ENCODE measurements at regions not wholly inside any gene's neighbourhood (a gene's known extent, or its start where the extent isn't known, plus 50 kb on each side); places are given as distances from the start of the nearest gene placed in this dataset.
"Not testable (repeated sequence)": the region's sequence is repeated elsewhere in the genome, so short reads cannot be mapped to it uniquely, and the experiment has no call there.

DNA sequence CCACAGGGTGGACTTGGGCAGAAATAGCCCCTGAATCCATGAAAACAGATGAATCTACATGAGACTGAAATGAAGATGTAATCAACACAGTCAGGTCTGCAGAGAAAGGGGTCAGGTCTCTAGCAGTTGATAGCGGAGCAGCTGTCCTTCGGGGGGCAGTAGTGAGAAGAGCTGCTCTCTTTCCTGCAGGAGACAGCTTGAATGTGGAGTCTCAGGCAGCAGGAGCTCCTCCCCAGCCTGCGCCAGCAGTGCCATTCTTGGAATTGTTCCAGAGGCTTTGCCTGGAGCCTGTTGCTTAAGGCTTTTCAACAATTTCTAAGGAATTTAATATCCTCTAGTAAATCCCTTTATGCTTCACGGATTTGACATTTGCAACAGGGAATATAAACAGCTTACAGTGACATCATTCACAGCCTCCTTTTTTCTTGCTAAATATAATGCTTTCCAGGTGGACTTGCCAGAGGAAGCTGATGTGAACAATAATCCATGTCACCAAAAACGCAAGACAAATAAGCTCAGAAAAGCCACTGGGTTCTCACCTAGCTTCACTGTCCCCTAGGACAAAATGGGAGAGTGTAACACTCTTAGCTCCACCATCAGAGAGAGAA is 1535.1 kb downstream of the RPIA start:
- DNase-seq (ENCODE audit: low spot score): not testable (repeated sequence)

DNA sequence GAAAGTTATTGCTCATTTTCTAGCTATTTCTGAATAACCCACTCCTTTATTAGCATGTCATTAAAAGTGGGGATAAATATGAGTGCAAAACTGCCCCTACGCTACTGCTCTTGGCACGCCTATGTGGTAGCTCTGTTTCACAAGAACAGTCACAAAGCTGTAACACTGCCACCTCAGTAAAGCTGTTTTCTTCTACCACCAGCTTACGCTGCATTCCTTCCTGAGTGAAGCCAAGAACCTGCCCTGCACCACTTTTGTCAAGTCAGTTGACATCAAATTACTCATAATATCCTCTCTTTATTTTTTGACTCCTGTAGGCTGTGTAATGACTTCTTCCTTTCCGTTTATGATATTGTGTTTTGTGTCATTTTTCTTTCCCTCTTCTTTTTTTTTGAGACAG is 1539.7 kb downstream of the RPIA start:
- not testable (repeated sequence) for DNase-seq (ENCODE audit: low spot score)

DNA sequence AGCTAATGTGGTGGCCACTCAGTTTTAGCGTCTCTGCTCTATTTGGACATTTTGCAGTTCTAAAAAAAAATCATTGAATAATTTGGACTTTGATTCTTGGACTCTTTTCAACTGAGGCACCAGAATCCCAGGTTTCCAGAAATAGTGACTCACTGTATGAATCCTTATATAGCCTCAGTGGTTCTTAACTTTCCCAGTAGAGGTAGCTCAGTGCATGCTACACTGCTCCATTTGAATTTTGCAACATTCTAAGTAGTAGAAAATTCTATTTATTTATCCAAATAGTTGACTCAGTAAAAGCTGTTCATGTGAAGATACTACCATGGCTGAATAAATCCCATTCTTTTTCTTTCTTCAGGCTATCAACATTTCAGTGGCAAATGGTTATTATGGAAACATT is 1544.0 kb downstream of the RPIA start:
- DNase-seq (ENCODE audit: low spot score): not testable (repeated sequence)

DNA sequence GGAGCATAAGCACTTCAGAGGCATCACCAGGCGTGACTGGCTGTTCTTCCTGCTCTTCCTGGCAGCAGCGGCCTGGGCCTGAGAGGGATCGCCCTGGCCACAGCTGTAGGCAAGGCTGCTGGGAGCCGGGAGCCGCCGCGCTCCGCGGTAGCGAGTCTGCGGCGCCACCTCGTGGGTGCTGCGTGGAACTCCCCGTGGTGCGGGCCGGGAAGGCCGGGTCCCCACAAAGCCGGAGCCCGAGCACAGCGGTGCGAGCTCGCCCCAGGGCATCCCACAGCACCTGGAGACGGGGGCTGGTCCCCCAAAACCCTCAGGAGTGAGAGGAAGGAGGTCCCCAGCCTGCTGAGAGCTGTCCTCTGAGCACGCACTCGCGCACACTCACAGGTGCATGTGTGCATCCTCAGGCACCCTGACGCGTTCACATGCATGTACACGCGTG is 1546.5 kb downstream of the RPIA start:
- not testable (repeated sequence) for DNase-seq (ENCODE audit: low spot score)

DNA sequence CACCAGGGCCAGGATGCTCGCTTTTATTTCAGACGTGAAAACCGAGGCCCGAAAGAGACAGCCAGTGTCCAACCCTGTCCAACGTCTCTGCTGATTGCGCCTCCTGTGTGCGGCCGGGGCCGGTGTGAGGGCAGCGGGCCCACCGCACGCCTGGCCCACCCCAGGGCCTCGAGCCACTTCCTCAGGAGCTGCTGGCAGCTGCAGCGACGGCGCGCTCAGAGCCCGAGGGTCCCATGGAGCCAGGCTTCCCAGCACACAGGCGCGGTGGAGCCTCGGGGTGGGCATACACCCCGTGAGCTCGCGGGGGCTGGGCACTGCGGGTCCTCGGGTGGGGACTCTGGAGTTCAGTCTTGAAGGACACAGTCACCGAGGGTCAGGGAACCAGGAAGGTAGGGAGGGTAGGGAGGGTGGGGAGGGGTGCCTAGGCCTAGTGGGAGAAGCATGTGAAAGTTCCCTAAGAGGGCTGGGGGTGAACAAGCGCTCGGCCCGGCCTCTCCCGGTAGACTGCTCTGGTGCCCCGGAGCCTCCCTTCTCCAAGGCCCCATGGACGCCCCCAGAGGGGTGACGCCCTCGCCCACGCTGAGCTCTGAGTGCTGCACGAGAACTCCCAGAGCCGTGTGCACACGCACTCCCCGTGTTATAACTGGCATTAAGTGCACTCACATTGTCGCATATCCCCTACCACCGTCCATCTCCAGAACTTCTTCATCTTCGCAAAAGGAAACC is 1547.2 kb downstream of the RPIA start:
- DNase-seq (ENCODE audit: low spot score): not testable (repeated sequence)

DNA sequence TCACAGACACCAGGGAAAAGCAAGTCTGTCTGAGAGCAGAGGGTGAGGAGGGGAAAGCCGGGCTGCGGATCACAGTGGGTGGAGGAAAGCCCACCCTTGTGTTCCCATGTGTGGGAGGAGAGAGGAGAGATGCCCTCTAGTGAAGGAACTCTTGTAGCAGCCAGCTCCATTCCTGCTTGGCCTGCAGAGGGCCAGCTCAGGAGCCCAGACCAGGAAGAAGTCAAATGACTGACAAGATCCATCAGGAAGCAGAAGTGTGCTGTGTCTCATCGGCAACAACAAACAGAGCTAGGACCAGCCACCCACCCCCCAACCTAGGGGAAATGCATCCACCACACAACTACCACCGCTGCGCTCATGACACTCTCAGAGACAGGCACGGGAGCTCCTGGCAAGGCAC is 1548.3 kb downstream of the RPIA start:
- not testable (repeated sequence) for DNase-seq (ENCODE audit: low spot score)

DNA sequence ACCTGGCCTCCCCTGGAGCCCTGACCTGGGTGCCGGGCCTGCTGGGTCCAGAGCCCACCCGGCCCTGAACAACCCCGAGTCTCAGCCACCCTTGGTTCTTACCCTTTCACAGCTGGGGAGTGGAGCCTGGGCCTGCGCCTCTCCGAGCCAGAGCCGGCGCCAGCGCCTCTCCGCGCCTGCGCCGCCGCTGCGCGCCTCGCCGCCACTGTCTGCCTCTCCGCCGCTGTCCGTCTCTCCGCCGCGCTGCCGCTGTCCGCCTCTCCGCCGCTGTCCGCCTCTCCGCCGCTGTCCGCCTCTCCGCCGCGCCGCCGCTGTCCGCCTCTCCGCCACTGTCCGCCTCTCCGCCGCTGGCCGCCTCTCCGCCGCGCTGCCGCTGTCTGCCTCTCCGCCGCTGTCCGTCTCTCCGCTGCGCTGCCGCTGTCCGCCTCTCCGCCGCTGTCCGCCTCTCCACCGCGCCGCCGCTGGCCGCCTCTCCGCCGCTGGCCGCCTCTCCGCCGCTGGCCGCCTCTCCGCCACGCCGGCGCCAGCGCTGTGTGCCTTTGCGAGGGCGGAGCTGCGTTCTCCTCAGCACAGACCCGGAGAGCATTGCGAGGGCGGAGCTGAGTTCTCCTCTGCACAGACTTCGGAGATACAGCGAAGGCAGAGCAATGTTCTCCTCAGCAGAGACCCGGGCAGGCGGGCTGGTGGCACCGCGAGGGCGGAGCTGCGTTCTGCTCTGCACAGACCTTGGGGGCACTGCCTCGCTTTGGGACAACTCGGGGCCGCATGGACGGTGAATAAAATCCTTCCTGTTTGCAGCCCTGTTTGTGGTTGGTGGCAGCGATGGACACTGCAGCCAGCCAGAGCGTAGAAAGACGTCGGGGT is 1553.7 kb downstream of the RPIA start:
- DNase-seq (ENCODE audit: low spot score): not testable (repeated sequence)

DNA sequence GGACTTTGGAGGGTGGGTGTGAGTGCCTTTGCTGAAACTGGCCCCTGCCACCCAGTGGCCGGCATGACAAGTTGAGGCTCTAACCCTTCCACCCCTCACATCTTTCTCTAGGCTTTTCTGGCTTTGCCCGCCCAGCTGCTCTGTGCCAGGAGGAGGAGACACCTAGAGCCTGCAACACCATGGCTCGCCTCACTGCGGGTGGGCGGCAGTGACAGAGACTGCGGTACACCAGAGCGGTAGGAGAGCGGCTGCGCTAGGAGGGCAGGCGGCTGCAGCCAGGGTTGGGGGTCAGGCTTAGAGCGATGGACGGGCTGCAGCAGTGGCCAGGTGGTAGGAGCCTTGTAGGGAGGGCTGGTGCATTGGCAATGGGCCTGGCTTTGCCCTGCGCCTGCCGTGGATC is 1556.9 kb downstream of the RPIA start:
- DNase-seq (ENCODE audit: low spot score): not testable (repeated sequence)

DNA sequence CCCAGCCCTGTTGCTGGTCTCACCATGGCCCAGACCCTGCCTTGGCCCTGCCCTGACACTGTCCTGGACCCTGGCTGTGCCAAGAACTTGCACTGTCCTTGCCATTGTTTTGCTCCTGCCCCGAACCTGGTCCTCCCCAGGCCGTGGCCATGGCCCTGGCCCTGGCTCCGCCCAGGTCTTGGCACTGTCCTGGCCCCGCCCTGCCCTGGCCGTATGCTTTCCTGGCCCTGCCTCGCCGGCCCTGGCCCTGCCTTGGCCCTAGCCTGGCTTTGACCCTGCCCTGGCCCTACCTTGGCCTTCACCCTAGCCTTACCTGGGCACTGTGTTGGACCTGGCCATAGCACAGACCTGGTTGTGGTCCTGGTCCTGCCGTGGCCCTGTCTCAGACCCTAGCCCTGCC is 1558.9 kb downstream of the RPIA start:
- DNase-seq (ENCODE audit: low spot score): not testable (repeated sequence)

DNA sequence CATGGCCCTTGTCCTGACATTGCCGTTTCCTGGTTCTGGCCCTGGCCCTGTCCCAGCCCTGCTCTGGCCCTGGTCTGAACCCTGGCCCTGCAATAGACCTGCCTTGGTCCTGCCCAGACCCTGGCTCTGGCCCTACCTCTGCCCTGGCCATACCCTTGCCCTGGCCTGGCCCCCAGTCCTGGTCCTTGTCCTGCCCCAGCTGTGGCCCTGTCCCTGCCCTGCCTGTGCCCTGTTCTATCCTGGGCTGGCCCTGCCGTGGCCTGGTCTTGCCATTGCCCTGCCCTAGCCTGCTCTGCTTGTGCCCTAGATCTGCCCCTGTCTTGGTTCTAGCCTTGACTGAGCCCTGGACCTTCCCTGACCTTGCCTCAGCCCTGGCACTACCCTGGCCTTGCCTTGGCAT is 1560.1 kb downstream of the RPIA start:
- not testable (repeated sequence) for DNase-seq (ENCODE audit: low spot score)

DNA sequence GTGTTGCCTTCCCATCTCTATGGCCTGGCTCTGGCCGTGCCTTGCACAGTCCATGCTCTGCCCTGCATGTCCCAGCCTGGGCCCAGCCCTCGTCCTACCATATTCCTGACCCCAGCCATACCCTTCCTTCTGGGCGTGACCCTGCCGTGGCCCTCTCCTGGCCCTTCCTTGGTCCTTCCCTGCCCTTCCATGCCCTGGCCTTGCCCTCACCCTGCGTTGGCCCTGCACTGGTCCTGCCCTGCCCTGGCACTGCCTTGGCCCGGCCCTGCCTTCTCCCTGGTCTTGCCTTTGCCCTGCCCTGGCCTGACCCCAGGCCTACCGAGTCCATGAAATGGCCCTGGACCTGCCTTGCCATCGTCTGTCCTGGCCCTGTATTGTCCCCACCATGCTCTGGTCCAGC is 1561.8 kb downstream of the RPIA start:
- not testable (repeated sequence) for DNase-seq (ENCODE audit: low spot score)

DNA sequence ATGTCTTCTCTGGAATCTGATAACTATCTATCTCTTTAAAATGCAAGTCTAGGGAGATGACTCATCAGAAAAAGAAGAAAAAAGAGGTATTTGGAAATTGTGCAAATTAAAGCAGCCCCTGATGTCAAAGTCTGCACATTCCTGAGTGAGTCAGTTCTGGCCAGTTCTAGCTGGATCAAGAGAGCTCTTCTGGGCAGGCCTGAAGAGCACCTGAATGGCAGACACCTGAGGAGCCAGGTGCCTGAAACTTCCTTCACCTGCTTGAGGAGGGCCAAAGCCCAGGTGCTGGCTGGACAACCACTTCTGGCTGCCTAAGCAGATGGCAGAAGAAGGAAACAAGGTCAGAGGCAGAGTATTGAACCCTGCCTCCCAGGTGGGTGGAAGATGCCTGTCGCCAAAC is 1575.4 kb downstream of the RPIA start:
- not testable (repeated sequence) for DNase-seq (ENCODE audit: low spot score)

DNA sequence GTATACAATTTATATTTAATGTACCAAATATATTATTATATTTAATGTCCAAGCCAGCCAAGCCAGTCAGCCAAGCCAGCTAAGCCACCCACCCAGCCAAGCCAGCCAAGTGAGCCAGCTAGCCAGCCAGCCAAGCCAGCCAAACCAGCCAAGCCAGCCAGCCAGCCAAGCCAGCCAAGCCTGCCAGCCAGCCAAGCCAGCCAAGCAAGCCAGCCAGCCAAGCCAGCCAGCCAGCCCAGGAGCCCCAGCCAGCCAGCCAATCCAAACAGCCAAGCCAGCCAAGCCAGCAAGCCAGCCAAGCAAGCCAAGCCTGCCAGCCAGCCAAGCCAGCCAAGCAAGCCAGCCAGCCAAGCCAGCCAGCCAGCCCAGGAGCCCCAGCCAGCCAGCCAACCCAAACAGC is 1596.3 kb downstream of the RPIA start:
- not testable (repeated sequence) for DNase-seq (ENCODE audit: low spot score)

DNA sequence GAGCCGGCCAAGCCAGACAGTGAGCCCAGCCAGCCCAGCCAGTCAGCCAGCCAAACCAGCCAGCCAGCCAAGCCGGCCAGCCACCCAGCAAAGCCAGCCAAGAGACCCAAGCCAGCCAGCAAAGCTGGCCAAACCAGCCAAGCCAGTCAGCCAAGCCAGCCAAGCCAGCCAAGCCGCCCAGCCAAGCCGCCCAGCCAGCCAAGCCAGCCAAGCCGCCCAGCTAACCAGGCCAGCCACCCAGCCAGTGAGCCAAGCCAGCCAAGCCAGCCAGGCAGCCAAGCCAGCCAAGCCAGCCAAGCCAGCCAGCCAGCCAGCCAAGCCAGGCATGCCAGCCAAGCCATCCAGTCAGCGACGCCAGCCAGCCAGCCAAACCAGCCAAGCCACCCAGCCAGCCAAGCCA is 1596.9 kb downstream of the RPIA start:
- DNase-seq (ENCODE audit: low spot score): not testable (repeated sequence)

DNA sequence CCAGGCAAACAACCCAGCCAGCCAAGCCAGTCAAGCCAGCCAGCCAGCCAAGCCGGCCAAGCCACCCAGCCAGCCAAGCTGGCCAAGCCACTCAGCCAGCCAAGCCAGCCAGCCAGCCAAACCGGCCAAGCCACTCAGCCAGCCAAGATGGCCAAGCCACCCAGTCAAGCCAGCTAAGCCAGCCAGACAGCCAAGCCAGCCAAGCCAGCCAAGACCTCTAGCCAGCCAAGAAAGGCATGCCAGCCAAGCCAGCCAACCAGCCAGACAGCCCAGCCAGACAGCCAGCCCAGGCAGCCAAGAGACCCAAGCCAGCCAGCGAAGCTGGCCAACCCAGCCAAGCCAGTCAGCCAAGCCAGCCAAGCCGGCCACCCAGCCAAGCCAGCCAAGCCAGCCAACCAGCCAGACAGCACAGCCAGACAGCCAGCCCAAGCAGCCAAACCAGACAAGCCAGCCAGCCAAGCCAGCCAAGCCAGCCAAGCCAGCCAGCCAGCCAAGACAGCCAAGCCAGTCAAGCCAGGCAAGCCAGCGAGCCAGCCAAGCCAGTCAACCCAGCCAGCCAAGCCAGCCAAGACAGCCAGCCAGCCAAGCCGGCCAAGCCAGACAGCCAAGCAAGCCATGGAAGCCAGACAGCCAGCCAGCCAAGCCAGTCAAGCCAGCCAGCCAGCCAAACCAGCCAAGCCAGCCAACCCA is 1598.0 kb downstream of the RPIA start:
- DNase-seq (ENCODE audit: low spot score): not testable (repeated sequence)

DNA sequence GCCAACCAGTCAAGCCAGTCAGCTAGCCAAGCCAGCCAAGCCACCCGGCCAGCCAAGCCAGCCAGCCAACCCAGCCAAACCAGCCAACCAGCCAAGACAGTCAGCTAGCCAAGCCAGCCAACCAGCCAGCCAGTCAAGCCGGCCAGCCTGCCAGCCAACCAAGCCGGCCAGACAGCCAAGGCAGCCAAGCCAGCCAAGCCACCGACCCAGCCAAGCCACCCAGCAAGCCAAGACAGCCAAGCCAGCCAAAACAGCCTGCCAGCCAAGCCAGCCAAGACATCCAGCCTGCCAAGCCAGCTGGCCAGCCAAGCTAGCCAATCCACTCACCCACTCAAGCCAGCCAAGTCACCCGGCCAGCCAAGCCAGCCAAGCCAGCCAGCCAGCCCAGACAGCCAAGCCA is 1599.2 kb downstream of the RPIA start:
- DNase-seq (ENCODE audit: low spot score): not testable (repeated sequence)

DNA sequence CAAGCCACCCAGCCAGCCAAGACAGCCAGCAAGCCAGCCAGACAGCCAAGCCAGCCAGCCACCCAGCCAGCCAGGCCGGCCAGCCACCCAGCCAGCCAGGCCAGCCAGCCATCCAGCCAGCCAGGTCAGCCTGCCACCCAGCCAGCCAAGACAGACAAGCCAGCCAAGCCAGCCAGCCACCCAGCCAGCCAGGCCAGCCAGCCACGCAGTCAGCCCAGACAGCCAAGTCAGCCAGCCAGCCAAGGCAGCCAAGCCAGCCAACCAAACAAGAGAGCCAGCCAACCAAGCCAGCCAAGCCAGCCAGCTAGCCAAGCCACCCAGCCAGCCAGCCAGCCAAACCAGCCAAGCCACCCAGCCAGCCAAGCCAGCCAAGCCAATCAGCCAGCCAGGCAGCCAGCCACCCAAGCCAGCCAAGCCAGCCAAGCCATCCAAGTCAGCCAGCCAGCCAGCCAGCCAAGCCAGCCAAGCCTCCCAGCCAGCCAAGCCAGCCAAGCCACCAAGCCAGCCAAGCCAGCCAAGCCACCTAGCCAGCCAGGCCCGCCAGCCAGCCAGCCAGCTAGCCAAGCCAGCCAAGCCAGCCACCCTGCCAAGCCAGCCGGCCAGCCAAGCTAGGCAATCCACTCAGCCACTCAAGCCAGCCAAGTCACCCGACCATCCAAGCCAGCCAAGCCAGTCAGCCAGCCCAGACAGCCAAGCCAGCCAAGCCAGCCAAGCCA is 1599.9 kb downstream of the RPIA start:
- DNase-seq (ENCODE audit: low spot score): not testable (repeated sequence)

DNA sequence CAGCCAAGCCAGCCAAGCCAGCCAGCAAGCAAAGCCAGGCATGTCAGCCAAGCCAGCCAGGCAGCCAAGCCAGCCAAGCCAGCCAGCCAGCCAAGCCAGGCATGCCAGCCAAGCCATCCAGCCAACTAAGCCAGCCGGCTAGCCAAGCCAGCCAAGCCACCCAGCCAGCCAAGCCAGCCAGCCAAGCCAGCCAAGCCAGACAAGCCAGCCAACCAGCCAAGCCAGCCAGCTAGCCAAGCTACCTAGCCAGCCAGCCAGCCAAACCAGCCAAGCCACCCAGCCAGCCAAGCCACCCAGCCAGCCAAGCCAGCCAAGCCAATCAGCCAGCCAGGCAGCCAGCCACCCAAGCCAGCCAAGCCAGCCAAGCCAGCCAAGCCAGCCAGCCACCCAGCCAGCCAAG is 1600.5 kb downstream of the RPIA start:
- not testable (repeated sequence) for DNase-seq (ENCODE audit: low spot score)

DNA sequence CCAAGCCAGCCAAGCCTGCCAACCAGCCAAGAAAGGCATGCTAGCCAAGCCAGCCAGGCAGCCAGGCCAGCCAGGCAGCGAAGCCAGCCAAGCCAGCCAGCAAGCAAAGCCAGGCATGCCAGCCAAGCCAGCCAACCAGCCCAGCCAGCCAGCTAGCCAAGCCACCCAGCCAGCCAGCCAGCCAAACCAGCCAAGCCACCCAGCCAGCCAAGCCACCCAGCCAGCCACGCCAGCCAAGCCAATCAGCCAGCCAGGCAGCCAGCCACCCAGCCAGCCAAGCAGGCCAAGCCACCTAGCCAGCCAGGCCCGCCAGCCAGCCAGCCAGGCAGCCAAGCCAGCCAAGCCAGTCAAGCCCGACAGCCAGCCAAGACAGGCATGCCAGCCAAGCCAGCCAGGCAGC is 1601.0 kb downstream of the RPIA start:
- DNase-seq (ENCODE audit: low spot score): not testable (repeated sequence)

DNA sequence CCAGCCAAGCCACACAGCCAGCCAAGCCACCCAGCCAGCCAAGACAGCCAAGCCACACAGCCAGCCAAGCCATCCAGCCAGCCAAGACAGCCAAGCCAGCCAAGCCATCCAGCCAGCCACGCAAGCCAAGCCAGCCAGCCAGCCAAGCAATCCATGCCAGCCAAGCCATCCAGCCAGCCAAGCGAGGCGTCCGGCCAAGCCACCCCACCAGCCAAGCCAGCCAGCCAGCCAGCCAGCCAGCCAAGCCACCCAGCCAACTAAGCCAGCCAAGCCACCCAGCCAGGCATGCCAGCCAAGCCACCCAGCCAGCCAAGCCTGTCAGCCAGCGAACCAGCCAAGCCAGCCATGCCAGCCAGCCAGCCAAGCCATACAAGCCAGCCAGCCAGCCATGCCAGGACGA is 1601.8 kb downstream of the RPIA start:
- DNase-seq (ENCODE audit: low spot score): not testable (repeated sequence)

DNA sequence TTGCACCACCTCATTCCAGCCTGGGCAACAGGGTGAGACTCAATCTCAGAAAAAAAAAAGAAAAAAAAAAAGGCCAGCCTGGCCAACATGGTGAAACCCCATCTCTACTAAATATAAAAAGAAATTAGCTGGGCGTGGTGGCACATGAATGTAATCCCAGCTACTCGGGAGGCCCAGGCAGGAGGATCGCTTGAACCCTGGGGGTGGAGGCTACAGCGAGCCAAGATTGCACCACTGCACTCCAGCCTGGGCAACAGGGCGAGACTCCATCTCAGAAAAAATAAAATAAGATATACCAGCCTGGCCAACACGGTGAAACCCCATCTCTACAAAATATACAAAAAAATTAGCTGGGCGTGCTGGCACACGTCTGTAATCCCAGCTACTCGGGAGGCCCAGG is 1602.3 kb downstream of the RPIA start:
- not testable (repeated sequence) for DNase-seq (ENCODE audit: low spot score)

All from D341Med (cell line).